SK-N-MC (cell line): ENCODE measurements at regions not wholly inside any gene's neighbourhood (a gene's known extent, or its start where the extent isn't known, plus 50 kb on each side); places are given as distances from the start of the nearest gene placed in this dataset.

Source experiments
- EZH2 ChIP-seq: fragments of 200-600 bp; sonication (generic); IDR thresholded peaks from one replicate; pipeline ENCODE4 v1.6.1; 2017; ENCODE audit warnings: antibody characterized with exemption
- POLR2AphosphoS5 ChIP-seq: IDR thresholded peaks from 2 replicates; pipeline ENCODE4 v1.6.1; 2012; ENCODE audit warnings: mild to moderate bottlenecking, low read depth, low read length, borderline replicate concordance

DNA sequence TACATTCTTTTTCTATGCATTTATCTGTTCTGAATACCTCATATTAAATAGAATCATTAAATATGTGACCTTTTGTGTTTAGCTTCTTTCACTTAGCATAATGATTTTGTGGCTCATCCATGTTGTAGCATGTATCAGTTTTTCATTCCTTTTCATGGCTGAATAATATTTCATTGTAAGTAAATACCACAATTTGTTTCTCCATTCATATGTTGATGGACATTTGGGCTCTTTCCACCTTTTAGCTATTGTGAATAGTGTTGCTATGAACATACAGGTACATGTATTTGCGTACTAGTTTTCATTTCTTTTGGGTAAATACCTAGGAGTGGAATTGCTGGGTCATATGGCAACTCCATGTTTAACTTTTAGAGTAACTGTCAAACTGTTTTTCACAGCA, 85.1 kb downstream of the GNL3L start:
- TF ChIP-seq EZH2: no peak
- no peak for TF ChIP-seq POLR2AphosphoS5
